Stomach (tissue), 4 donors: ENCODE measurements at regions not wholly inside any gene's neighbourhood (a gene's known extent, or its start where the extent isn't known, plus 50 kb on each side); places are given as distances from the start of the nearest gene placed in this dataset.

Experiments
- CTCF ChIP-seq, 7 experiments: fragments of 450-650 bp in 4 of 7; fragments of 200-600 bp in 3 of 7; sonication (generic) in 3 of 7; IDR thresholded peaks; one replicate each; pipeline ENCODE4 v1.5.1; 2016 to 2019; ENCODE audit warnings: antibody characterized with exemption in 7 of 7, control low read depth in 2 of 7, mild to moderate bottlenecking in 1 of 7
- POLR2A ChIP-seq, 4 donors: fragments of 450-650 bp; IDR thresholded peaks; one replicate each; pipeline ENCODE4 v1.6.1; 2016; ENCODE audit warnings: antibody characterized with exemption in 4 of 4, control low read depth in 2 of 4, mild to moderate bottlenecking in 1 of 4, moderate library complexity in 1 of 4
- POLR2AphosphoS5 ChIP-seq, 3 donors: sonication (generic); formaldehyde crosslinking; IDR thresholded peaks; one replicate each; pipeline ENCODE4 v1.6.1; 2016; ENCODE audit warnings: antibody characterized with exemption in 3 of 3

GRCh38 chr6:165849534-165850430, 186.7 kb upstream of the PDE10A start:
- TF ChIP-seq CTCF (IDR thresholded peaks at IDR 0.05): no peak
- no peak for TF ChIP-seq POLR2AphosphoS5 (IDR thresholded peaks at IDR 0.05)
- TF ChIP-seq POLR2A (IDR thresholded peaks at IDR 0.05): no peak
